ENCODE measurements at regions not wholly inside any gene's neighbourhood (a gene's known extent, or its start where the extent isn't known, plus 50 kb on each side); places are given as distances from the start of the nearest gene placed in this dataset.

DNA sequence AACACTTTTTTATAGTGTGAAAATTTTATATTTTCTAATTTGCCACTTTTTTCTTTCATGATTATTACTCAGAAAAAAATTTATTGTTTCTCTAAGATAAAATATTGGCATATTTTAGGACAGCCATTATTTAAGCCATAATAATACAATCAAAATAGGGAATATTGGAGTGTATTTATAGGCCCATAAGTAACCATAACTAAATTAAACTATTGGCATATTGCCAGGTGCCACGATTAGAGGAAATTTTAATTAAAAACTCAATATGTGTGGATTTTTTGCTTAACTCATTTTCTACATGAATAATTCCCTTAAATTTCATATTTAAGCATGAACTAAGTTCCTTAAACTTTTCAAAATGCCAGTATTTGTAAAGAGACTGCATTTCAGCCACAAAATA, 587.8 kb downstream of the IPMK start:
- no peak for DNase-seq (ENCODE audit: low read depth)
- no peak overlapping the region for H3K4me3 ChIP-seq (ENCODE audit: low read depth, low read length)
- TF ChIP-seq, protein P1, sequence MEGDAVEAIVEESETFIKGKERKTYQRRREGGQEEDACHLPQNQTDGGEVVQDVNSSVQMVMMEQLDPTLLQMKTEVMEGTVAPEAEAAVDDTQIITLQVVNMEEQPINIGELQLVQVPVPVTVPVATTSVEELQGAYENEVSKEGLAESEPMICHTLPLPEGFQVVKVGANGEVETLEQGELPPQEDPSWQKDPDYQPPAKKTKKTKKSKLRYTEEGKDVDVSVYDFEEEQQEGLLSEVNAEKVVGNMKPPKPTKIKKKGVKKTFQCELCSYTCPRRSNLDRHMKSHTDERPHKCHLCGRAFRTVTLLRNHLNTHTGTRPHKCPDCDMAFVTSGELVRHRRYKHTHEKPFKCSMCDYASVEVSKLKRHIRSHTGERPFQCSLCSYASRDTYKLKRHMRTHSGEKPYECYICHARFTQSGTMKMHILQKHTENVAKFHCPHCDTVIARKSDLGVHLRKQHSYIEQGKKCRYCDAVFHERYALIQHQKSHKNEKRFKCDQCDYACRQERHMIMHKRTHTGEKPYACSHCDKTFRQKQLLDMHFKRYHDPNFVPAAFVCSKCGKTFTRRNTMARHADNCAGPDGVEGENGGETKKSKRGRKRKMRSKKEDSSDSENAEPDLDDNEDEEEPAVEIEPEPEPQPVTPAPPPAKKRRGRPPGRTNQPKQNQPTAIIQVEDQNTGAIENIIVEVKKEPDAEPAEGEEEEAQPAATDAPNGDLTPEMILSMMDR (IDR thresholded peaks at IDR 0.05; ENCODE audit: insufficient read depth, low read length), result no peak

DNA sequence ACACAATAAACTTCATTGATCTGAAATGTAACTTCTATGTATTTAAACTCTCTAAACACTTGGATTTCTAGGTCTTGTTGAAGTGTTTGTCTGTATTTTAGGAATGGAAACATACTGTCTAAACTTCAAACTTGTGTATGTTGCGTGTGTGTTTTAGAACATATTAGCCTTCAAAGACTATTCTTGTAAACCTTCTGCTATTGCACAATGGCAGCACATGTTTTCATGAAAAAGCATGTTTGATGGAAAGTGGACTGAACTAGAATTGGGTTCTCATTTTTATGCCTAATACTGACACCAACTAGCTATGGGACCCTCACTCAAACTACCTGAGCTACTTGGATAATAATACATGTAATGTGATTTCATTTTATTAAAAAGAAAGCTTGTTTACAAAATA, 592.6 kb downstream of the IPMK start:
- TF ChIP-seq, protein P1 (IDR thresholded peaks at IDR 0.05; ENCODE audit: insufficient read depth, low read length), result no peak
- no peak for DNase-seq (ENCODE audit: low read depth)
- no peak overlapping the region for H3K4me3 ChIP-seq (ENCODE audit: low read depth, low read length)

DNA sequence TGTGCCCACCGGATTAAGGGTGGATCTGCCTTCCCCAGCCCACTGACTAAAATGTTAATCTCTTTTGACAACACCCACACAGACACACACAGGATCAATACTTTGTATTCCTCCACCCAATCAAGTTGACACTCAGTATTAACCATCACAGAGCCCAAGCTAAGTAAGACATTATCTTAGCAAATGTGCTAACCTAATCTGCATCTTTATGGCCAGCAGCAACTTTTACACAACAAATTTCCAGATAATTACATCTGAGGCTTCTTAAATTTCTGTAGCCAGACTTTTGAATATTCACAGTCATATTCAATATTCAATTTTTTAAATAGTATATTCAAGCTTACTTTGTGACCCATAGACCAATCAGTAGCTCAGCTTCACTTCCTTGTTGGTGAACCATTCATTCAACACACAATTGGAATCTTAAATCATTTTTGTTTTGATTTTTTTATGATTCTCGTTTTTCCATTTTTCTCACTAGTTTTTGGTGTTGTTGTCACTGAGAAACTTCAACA, 594.2 kb downstream of the IPMK start:
- DNase-seq (ENCODE audit: low read depth), result no peak
- H3K4me3 ChIP-seq (ENCODE audit: low read depth, low read length), result no peak overlapping the region
- TF ChIP-seq, protein P1 (IDR thresholded peaks at IDR 0.05; ENCODE audit: insufficient read depth, low read length), result no peak

DNA sequence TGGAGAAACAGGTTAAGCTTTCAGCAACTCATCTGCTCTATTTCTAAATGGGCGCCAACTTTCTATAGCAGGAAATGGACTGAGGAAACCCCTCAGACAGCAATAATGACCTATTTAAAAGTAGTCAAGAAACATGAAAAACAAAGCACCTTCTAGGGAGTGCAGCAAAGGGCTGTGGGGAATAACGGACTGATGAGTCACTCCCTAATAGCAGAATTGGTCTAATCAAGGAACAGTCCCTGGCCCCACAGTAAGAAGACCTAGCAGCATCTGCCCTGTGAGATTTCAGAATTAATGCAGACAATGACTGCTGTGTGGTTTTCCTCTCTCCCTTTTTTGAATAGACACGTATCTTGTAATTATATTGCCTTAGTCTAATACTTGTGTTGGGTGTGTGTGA, 602.9 kb downstream of the IPMK start:
- no peak for DNase-seq (ENCODE audit: low read depth)
- no peak overlapping the region for H3K4me3 ChIP-seq (ENCODE audit: low read depth, low read length)
- TF ChIP-seq, protein P1 (IDR thresholded peaks at IDR 0.05; ENCODE audit: insufficient read depth, low read length), result no peak

DNA sequence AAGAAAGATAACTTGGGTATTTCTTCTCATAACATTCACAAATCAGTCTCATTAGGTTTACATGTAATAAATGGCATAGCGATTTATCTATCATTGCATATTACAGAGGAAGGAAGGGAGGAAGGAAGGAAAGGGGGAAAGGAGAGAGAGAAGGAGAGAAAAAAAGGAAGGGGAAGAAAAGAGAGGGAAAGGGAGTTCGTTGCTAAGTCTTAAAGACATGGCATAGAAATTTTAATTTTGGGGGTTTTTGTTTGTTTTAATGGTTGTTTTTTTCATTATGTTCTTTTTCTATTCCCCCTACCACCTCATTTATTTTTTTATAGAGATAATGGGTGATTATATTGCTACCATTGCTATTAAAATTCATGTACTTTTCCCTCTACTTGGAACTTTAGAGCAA, 604.3 kb downstream of the IPMK start:
- H3K4me3 ChIP-seq (ENCODE audit: low read depth, low read length), result no peak overlapping the region
- TF ChIP-seq, protein P1 (IDR thresholded peaks at IDR 0.05; ENCODE audit: insufficient read depth, low read length), result no peak
- no peak for DNase-seq (ENCODE audit: low read depth)

DNA sequence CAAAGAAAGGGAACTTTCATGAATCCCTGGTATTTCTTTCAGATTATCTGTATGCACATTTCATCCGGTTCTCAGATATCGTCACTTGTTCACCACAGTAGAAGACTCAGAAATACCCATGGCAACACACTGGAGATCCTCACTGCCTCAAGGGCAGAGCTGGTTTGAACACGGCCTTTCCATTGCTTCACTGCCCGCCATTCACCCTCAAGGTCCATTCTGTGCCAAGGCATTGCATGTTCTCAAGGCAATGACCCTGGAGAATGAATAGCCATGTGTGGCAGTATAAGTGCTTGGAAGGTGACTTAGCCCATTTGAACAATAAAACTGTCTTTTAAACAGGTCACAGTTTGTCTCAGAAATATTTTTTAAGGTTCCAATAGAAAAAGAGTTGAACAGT, 606.5 kb downstream of the IPMK start:
- DNase-seq (ENCODE audit: low read depth), result no peak
- H3K4me3 ChIP-seq (ENCODE audit: low read depth, low read length), result no peak overlapping the region
- TF ChIP-seq, protein P1 (IDR thresholded peaks at IDR 0.05; ENCODE audit: insufficient read depth, low read length), result no peak

DNA sequence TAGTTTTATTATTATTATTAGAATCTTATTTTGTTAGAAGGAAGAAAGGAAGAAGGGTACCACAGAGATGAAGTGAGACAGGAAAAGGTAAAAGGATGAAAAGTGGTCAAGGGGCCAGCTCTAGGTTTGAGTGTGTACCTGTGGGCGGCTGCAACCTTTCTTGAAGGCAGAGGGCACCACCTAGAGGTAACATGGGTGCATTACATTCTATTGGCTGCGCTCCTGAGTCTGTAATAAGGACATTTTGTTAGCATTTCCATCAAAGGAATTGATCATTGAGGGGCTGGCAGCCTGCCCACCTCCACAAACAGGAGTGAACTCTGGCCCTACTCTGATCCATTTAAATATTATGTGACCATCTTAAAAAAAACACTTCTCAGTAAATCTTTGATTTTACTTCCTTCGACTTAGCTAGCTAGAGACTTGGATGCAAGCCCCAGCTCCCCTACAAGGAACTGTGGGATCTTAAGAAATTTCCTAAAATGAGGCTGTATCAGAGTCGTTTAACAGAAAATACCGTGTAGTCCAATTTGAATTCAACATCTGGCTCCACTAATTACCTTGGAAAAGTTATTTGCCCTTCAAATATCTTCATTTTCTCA, 610.4 kb downstream of the IPMK start:
- TF ChIP-seq, protein P1 (IDR thresholded peaks at IDR 0.05; ENCODE audit: insufficient read depth, low read length), result peak; percentile 81
- no peak overlapping the region for H3K4me3 ChIP-seq (ENCODE audit: low read depth, low read length)
- DNase-seq (ENCODE audit: low read depth), result peak; percentile 60

Measured in fibroblast of the aortic adventitia (primary cell).